SK-N-SH (cell line): ENCODE measurements at regions not wholly inside any gene's neighbourhood (a gene's known extent, or its start where the extent isn't known, plus 50 kb on each side); places are given as distances from the start of the nearest gene placed in this dataset.

Source experiments
- CTCF ChIA-PET: fragments of 300-600, 350-600 bp; formaldehyde crosslinking; extraction: SDS; loops from one replicate; lab custom pipeline; 2021; lab: Yijun Ruan, JAX
- POLR2A ChIA-PET: fragments of 350-600 bp; sonication (Branson Sonifier 250); formaldehyde crosslinking; extraction: SDS; loops from one replicate; lab custom pipeline; 2020; ENCODE audit warnings: antibody characterized with exemption, inconsistent platforms; lab: Yijun Ruan, JAX
- DNase-seq: peaks from one replicate; pipeline ENCODE4 v3.0.0; 2012
- H2AFZ ChIP-seq: fragments of 200-600 bp; sonication (generic); 2 replicates; pipeline ENCODE4 v1.8.1; 2016; ENCODE audit warnings: antibody characterized with exemption, mild to moderate bottlenecking, low read depth
- H3F3A ChIP-seq: fragments of 200-600 bp; sonication (generic); replicated peaks from 2 replicates; pipeline ENCODE3; 2016; ENCODE audit warnings: antibody characterized with exemption, mild to moderate bottlenecking; ENCODE audit not compliant: insufficient read depth
- H3K27ac ChIP-seq, 2 experiments: fragments of 200-500 bp in 1 of 2; fragments of 200-600 bp in 1 of 2; sonication (Bioruptor generic) in 1 of 2; sonication (generic), shearing (Covaris generic) in 1 of 2; 2 replicates each; pipeline versions ENCODE4 v1.5.1 to v1.6.1; 2014 to 2016; ENCODE audit warnings: low read depth in 2 of 2, inconsistent platforms in 1 of 2, low read length in 1 of 2, mild to moderate bottlenecking in 1 of 2, mixed read lengths in 1 of 2
- H3K27me3 ChIP-seq: fragments of 200-600 bp; sonication (generic), shearing (Covaris generic); 2 replicates; pipeline ENCODE4 v1.6.1; 2016; ENCODE audit warnings: mixed run types; ENCODE audit not compliant: insufficient read depth
- H3K36me3 ChIP-seq, 2 experiments: fragments of 200-500 bp in 1 of 2; fragments of 200-600 bp in 1 of 2; sonication (Bioruptor generic) in 1 of 2; sonication (generic) in 1 of 2; replicated peaks in 1 of 2; 2 replicates each; pipeline versions ENCODE3 to v1.5.1; 2014 to 2016; ENCODE audit warnings: low read length in 1 of 2, mild to moderate bottlenecking in 1 of 2; ENCODE audit not compliant: insufficient read depth in 2 of 2, control insufficient read depth in 1 of 2
- H3K4me1 ChIP-seq, 2 experiments: fragments of 200-500 bp in 1 of 2; fragments of 200-600 bp in 1 of 2; sonication (Bioruptor generic) in 1 of 2; sonication (generic), shearing (Covaris generic) in 1 of 2; 2 replicates each; pipeline versions ENCODE4 v1.5.1 to v1.6.1; 2014 to 2016; ENCODE audit warnings: low read depth in 1 of 2, low read length in 1 of 2, mixed run types in 1 of 2; ENCODE audit not compliant: insufficient read depth in 2 of 2, control insufficient read depth in 1 of 2
- H3K4me2 ChIP-seq: fragments of 200-600 bp; sonication (generic), shearing (Covaris generic); 2 replicates; pipeline ENCODE4 v1.6.1; 2017; ENCODE audit warnings: mixed run types
- H3K4me3 ChIP-seq, 2 experiments: fragments of 200-500 bp in 1 of 2; fragments of 200-600 bp in 1 of 2; sonication (Bioruptor generic) in 1 of 2; sonication (generic), shearing (Covaris generic) in 1 of 2; 2 replicates each; pipeline versions ENCODE4 v1.5.1 to v1.8.1; 2014 to 2016; ENCODE audit warnings: low read depth in 2 of 2, inconsistent platforms in 1 of 2, low read length in 1 of 2, mild to moderate bottlenecking in 1 of 2, mixed read lengths in 1 of 2, moderate library complexity in 1 of 2
- H3K79me2 ChIP-seq: fragments of 200-600 bp; sonication (generic); 2 replicates; pipeline ENCODE4 v1.8.1; 2017; ENCODE audit warnings: mild to moderate bottlenecking; ENCODE audit not compliant: insufficient read depth
- H3K9ac ChIP-seq: fragments of 200-600 bp; sonication (generic); 2 replicates; pipeline ENCODE4 v1.6.1; 2017; ENCODE audit warnings: mixed run types
- H3K9me2 ChIP-seq: fragments of 200-600 bp; sonication (generic); 2 replicates; pipeline ENCODE4 v1.6.1; 2017; ENCODE audit warnings: mixed run types
- H3K9me3 ChIP-seq: fragments of 200-600 bp; sonication (generic); 2 replicates; pipeline ENCODE4 v1.6.1; 2017; ENCODE audit warnings: mixed run types, mild to moderate bottlenecking, moderate library complexity
- H4K20me1 ChIP-seq: fragments of 200-600 bp; sonication (generic); 2 replicates; pipeline ENCODE4 v1.6.1; 2017; ENCODE audit warnings: mild to moderate bottlenecking, mixed run types; ENCODE audit not compliant: insufficient read depth
- CHD2 ChIP-seq: fragments of 150-350 bp; IDR thresholded peaks from 2 replicates; pipeline ENCODE4 v1.6.1; 2018; ENCODE audit warnings: low read length; ENCODE audit not compliant: partially characterized antibody
- ELF1 ChIP-seq: IDR thresholded peaks from 2 replicates; pipeline ENCODE4 v1.4.0; 2012
- FOSL2 ChIP-seq: IDR thresholded peaks from 2 replicates; pipeline ENCODE4 v1.4.0; 2012; ENCODE audit warnings: low read depth, mild to moderate bottlenecking, moderate library complexity, borderline replicate concordance
- FOXJ3 ChIP-seq: sonication (generic); formaldehyde crosslinking; IDR thresholded peaks from 2 replicates; pipeline ENCODE4 v1.5.1; 2020; ENCODE audit warnings: mild to moderate bottlenecking, missing genetic modification reagents
- GATA2 ChIP-seq: sonication (generic); formaldehyde crosslinking; IDR thresholded peaks from 2 replicates; pipeline ENCODE4 v1.5.0; 2020; ENCODE audit warnings: mild to moderate bottlenecking, missing genetic modification reagents
- JUND ChIP-seq: IDR thresholded peaks from 2 replicates; pipeline ENCODE4 v1.4.0; 2012
- MEF2A ChIP-seq: IDR thresholded peaks from 2 replicates; pipeline ENCODE4 v1.4.0; 2012; ENCODE audit warnings: low read depth, borderline replicate concordance
- MXI1 ChIP-seq: IDR thresholded peaks from 2 replicates; pipeline ENCODE4 v1.6.1; 2012; ENCODE audit warnings: mild to moderate bottlenecking, low read depth, low read length, improper control_type of control experiment
- NFIC ChIP-seq: IDR thresholded peaks from 2 replicates; pipeline ENCODE4 v1.4.0; 2012; ENCODE audit warnings: borderline replicate concordance
- NRF1 ChIP-seq: IDR thresholded peaks from 2 replicates; pipeline ENCODE4 v1.6.1; 2012; ENCODE audit warnings: low read depth, mild to moderate bottlenecking, low read length
- POLR2AphosphoS5 ChIP-seq: IDR thresholded peaks from 2 replicates; pipeline ENCODE4 v1.6.1; 2012; ENCODE audit warnings: low read depth, low read length
- RAD21 ChIP-seq: IDR thresholded peaks from 2 replicates; pipeline ENCODE4 v1.6.1; 2012; ENCODE audit warnings: mild to moderate bottlenecking, low read length
- RCOR1 ChIP-seq: fragments of 150-350 bp; IDR thresholded peaks from 2 replicates; pipeline ENCODE4 v1.6.1; 2017; ENCODE audit warnings: antibody characterized with exemption, low read length
- RFX5 ChIP-seq: IDR thresholded peaks from 2 replicates; pipeline ENCODE4 v1.6.1; 2012; ENCODE audit warnings: mild to moderate bottlenecking, improper control_type of control experiment, low read length
- RXRA ChIP-seq: IDR thresholded peaks from 2 replicates; pipeline ENCODE4 v1.4.0; 2012; ENCODE audit warnings: low read depth, mild to moderate bottlenecking, borderline replicate concordance
- SMC3 ChIP-seq: IDR thresholded peaks from 2 replicates; pipeline ENCODE4 v1.6.1; 2012; ENCODE audit warnings: low read depth, low read length, improper control_type of control experiment
- TEAD4 ChIP-seq: IDR thresholded peaks from 2 replicates; pipeline ENCODE4 v1.4.0; 2012; ENCODE audit warnings: mild to moderate bottlenecking, borderline replicate concordance; ENCODE audit not compliant: insufficient read depth
- whole genome bisulfite sequencing: methylation state at CpG from one replicate; pipeline ENCODE4 v1.1.6; 2017; ENCODE audit warnings: low lambda C conversion rate; 5-methylcytosine and 5-hydroxymethylcytosine counted together
- TF ChIP-seq, protein P1 (sequence below): fragments of 150-350 bp; IDR thresholded peaks from 2 replicates; pipeline ENCODE4 v1.6.1; 2016; ENCODE audit warnings: mild to moderate bottlenecking, low read depth, low read length
- TF ChIP-seq, protein P2 (sequence below): IDR thresholded peaks from 2 replicates; pipeline ENCODE4; 2012
- TF ChIP-seq, protein P3 (sequence below): IDR thresholded peaks from 2 replicates; pipeline ENCODE4 v1.4.0; 2012; ENCODE audit warnings: low read depth
- TF ChIP-seq, protein P4 (sequence below): fragments of 150-350 bp; IDR thresholded peaks from 2 replicates; pipeline ENCODE4 v1.6.1; 2017; ENCODE audit warnings: antibody characterized with exemption, low read length, low read depth, borderline replicate concordance

DNA sequence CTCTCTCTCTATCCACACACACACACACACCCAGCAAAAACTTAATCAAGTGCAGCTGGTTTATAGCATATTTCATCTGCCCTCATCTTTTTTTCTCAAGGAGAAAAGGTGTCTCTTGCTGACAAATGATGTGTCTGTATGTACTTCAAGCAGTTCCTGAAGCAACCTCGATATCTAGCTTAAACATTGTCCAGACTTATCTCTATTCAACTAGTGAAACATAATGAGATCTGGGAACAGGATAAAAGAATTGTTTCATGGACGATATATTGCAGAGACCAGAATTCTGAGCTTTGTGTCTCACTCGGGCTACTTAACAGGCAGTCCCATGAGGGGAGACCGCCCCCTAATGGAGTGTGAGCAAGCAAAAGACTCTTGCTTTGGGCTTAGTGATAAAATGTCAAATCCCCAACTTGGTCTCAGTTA is 929.2 kb upstream of the SOX11 start:
- ChIA-PET POLR2A (interaction anchor here (1.3 kb wide), 1 partner anchor 928 kb away, joined by 3 read pairs; no protein-coding TSS in a partner anchor), CTCF (interaction anchor here (0.6 to 2.6 kb wide), 23 partner anchors 9 to 1770 kb away, joined by 3 to 23 read pairs (median 4); no protein-coding TSS in a partner anchor)
- no peaks in the 10 kb centered on the region for H3K9me2 ChIP-seq
- no peaks in the 10 kb centered on the region for H3K79me2 ChIP-seq
- TF ChIP-seq MXI1 (no peak), FOXJ3 (CRISPR knock-in tag) (no peak), MEF2A (no peak), ELF1 (no peak), GATA2 (CRISPR knock-in tag) (peak; percentile 59), CHD2 (peak; percentile 18), RAD21 (peak; percentile 76), NFIC (no peak), RCOR1 (0 out of 2 replicates have a peak, but pooled peaks have one; percentile 22), SMC3 (peak; percentile 26; the same call in 1 of the 2 replicates)
- TF ChIP-seq, protein P1, sequence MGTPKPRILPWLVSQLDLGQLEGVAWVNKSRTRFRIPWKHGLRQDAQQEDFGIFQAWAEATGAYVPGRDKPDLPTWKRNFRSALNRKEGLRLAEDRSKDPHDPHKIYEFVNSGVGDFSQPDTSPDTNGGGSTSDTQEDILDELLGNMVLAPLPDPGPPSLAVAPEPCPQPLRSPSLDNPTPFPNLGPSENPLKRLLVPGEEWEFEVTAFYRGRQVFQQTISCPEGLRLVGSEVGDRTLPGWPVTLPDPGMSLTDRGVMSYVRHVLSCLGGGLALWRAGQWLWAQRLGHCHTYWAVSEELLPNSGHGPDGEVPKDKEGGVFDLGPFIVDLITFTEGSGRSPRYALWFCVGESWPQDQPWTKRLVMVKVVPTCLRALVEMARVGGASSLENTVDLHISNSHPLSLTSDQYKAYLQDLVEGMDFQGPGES, result no peak
- TF ChIP-seq, protein P2, sequence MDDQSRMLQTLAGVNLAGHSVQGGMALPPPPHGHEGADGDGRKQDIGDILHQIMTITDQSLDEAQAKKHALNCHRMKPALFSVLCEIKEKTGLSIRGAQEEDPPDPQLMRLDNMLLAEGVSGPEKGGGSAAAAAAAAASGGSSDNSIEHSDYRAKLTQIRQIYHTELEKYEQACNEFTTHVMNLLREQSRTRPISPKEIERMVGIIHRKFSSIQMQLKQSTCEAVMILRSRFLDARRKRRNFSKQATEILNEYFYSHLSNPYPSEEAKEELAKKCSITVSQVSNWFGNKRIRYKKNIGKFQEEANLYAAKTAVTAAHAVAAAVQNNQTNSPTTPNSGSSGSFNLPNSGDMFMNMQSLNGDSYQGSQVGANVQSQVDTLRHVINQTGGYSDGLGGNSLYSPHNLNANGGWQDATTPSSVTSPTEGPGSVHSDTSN, result no peak
- H3K27ac ChIP-seq, result no peak overlapping the region
- H3K27me3 ChIP-seq, result no peaks in the 10 kb centered on the region
- peak; percentile 62 for DNase-seq
- WGBS, result 4% methylated on average over 4 of the region's 4 CpGs
- H3K4me3 ChIP-seq, result no peak overlapping the region; a peak in 1 of 4 replicates
- no peak overlapping the region for H2AFZ ChIP-seq
- H4K20me1 ChIP-seq, result no peaks in the 10 kb centered on the region
- H3K4me1 ChIP-seq, result peaks cover 2 to 6% of the 10 kb centered on the region in 2 experiments; a peak in 3 of 4 replicates
- peaks cover 14% of the 10 kb centered on the region; the same call in 1 of the 2 replicates for H3K9me3 ChIP-seq
- no peak overlapping the region for H3K9ac ChIP-seq
- H3K36me3 ChIP-seq, result no peaks in the 10 kb centered on the region
- H3K4me2 ChIP-seq, result no peak overlapping the region
- no peaks in the 10 kb centered on the region for H3F3A ChIP-seq

DNA sequence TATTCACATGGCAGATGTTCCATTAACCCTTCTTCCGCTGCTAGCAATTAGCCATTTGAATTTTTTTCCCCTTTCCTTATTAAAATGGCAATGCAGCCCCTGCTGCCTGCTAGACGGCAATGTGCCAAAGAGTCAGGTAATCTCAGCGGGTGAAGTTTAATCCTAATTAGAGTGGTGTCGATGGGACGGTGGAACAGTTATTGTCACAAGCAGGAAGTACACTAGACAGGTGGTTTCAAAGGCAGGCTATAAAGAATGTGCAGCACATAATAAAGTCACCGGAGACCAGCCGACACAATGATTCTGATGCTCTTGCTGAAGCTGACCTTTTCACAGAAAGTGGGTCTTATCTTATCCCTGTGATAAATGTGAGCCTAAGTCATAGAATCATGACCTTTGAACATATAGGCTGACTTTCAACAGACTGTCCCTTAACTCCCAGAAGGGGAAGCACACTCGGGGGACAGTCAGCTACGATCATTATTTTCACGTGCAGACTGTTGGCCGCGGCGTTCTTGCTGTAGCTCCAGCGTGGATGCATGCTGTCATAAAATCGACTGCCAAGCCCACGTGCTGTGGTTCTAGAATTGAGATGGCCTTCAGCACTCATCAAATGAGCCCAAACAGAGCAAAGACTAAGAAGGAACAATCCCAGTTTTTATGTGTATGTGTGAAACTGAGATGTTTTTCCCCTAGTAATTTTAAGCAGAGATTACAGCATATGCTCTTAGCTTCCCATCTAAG is 926.2 kb upstream of the SOX11 start:
- H2AFZ ChIP-seq, result no peak overlapping the region
- DNase-seq, result no peak
- no peak overlapping the region for H3K4me3 ChIP-seq
- H3F3A ChIP-seq, result no peaks in the 10 kb centered on the region
- ChIA-PET CTCF (interaction anchor here (1.1 kb wide), 1 partner anchor 15 kb away, joined by 3 read pairs; no protein-coding TSS in a partner anchor), POLR2A (no interaction called here)
- no peaks in the 10 kb centered on the region for H3K9me2 ChIP-seq
- WGBS, result 45% methylated on average over 16 of the region's 16 CpGs
- no peaks in the 10 kb centered on the region for H3K27me3 ChIP-seq
- H3K36me3 ChIP-seq, result no peaks in the 10 kb centered on the region
- H3K79me2 ChIP-seq, result no peaks in the 10 kb centered on the region
- H4K20me1 ChIP-seq, result no peaks in the 10 kb centered on the region
- H3K9me3 ChIP-seq, result peaks cover 14% of the 10 kb centered on the region; the same call in 1 of the 2 replicates
- H3K4me1 ChIP-seq, result peaks cover 2 to 6% of the 10 kb centered on the region in 2 experiments; a peak in 3 of 4 replicates
- H3K27ac ChIP-seq, result no peak overlapping the region
- no peak overlapping the region for H3K9ac ChIP-seq
- no peak overlapping the region for H3K4me2 ChIP-seq
- no peak for TF ChIP-seq GATA2 (CRISPR knock-in tag)
- TF ChIP-seq, protein P3, sequence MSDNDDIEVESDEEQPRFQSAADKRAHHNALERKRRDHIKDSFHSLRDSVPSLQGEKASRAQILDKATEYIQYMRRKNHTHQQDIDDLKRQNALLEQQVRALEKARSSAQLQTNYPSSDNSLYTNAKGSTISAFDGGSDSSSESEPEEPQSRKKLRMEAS, result no peak
- no peak for TF ChIP-seq RFX5
- TF ChIP-seq RCOR1, result no peak
- TF ChIP-seq TEAD4, result no peak
- no peak for TF ChIP-seq FOSL2
- TF ChIP-seq, protein P1, result no peak
- no peak for TF ChIP-seq CHD2
- no peak for TF ChIP-seq POLR2AphosphoS5
- no peak for TF ChIP-seq FOXJ3 (CRISPR knock-in tag)
- TF ChIP-seq RXRA, result no peak
- TF ChIP-seq NRF1, result no peak
- TF ChIP-seq, protein P4, sequence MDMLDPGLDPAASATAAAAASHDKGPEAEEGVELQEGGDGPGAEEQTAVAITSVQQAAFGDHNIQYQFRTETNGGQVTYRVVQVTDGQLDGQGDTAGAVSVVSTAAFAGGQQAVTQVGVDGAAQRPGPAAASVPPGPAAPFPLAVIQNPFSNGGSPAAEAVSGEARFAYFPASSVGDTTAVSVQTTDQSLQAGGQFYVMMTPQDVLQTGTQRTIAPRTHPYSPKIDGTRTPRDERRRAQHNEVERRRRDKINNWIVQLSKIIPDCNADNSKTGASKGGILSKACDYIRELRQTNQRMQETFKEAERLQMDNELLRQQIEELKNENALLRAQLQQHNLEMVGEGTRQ, result no peak
- no peak for TF ChIP-seq JUND
